Activated CD4-positive, alpha-beta T cell treated with anti-CD3 and anti-CD28 coated beads, Interleukin-2, amount 10 ng/mL, durations not matched to agents 7 days and 5 days (primary cell): ENCODE measurements at regions not wholly inside any gene's neighbourhood (a gene's known extent, or its start where the extent isn't known, plus 50 kb on each side); places are given as distances from the start of the nearest gene placed in this dataset.
A peak's percentile ranks its signal among the peaks of the same experiment; 100 is the strongest.

Experiments
- CTCF ChIA-PET: fragments of 350-600 bp; sonication (Branson Sonifier 250); formaldehyde crosslinking; loops from one replicate; lab custom pipeline; 2021; ENCODE audit warnings: antibody characterized with exemption; lab: Charles Lee
- POLR2A ChIA-PET: fragments of 350-600 bp; sonication (Branson Sonifier 250); formaldehyde crosslinking; loops from one replicate; lab custom pipeline; 2021; ENCODE audit warnings: antibody characterized with exemption; lab: Charles Lee
- DNase-seq: peaks from one replicate; pipeline ENCODE4 v3.0.0-alpha.2; 2020
- H3K27ac Mint-ChIP-seq: one replicate; pipeline ENCODE4 v1.8.0; 2021; ENCODE audit warnings: mild to moderate bottlenecking, moderate library complexity, mixed read lengths
- H3K27me3 Mint-ChIP-seq: one replicate; pipeline ENCODE4 v1.8.0; 2021; ENCODE audit warnings: mixed read lengths
- H3K36me3 Mint-ChIP-seq: one replicate; pipeline ENCODE4 v1.8.0; 2021; ENCODE audit warnings: low read depth, mixed read lengths
- H3K4me1 Mint-ChIP-seq: one replicate; pipeline ENCODE4 v1.8.0; 2021; ENCODE audit warnings: mixed read lengths
- H3K4me3 Mint-ChIP-seq: one replicate; pipeline ENCODE4 v1.8.0; 2021; ENCODE audit warnings: mild to moderate bottlenecking, moderate library complexity, mixed read lengths
- H3K9me3 Mint-ChIP-seq: one replicate; pipeline ENCODE4 v1.8.0; 2021; ENCODE audit warnings: mixed read lengths

- Mint-ChIP-seq H3K36me3 (peaks cover 5% of the 10 kb centered on the region), H3K9me3 (peaks cover 8% of the 10 kb centered on the region), H3K27me3 (no peaks in the 10 kb centered on the region), H3K4me3 (no peak overlapping the region), H3K27ac (peak overlapping the region; percentile 91), H3K4me1 (peaks cover 27% of the 10 kb centered on the region)
- ChIA-PET POLR2A (no interaction called here), CTCF (no interaction called here)
- peak; percentile 51 for DNase-seq
Observed at GRCh38 chrX:39969099-39969818, 128.5 kb downstream of the BCOR start.

DNA sequence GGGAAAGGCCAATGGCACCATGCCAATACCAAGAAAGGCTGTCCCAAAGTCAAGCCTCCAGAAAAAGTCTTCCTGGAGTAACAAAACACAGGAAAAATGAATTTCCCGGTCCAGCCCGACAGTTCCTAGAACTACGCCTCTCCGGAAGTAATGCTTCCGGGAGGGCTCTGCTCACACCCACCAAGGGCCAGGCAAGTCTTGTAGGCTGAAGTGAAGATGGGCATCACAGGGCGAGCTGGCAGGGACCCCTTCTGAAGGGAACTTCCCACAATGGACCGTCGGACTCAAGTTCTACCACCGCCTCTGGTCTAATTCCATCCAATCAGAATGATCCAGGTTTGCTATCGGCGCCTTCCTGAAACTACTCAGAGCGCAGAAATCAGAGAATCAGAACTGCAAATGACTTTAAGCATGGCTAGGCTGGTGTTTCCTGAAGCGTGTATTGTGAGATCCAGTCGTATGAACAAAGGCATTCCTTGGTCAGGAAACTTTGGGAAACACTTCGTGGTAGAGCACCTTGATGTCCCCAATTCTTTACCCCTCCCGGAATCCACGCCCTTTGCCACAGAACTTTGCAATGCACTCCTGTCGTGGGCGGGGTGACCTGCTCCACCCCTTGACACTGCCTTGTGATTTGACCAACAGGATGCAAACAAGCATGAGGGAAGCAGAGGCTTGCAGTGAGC lies 127.8 kb downstream of the BCOR start:
- Mint-ChIP-seq H3K4me1 (peaks cover 27% of the 10 kb centered on the region), H3K27me3 (no peaks in the 10 kb centered on the region), H3K27ac (peak overlapping the region; percentile 91), H3K36me3 (peaks cover 5% of the 10 kb centered on the region), H3K9me3 (peaks cover 8% of the 10 kb centered on the region), H3K4me3 (no peak overlapping the region)
- DNase-seq, result no peak
- CTCF ChIA-PET, result interaction anchor here (2.2 kb wide), 1 partner anchor 156 kb away, joined by 4 read pairs; no protein-coding TSS in a partner anchor
- POLR2A ChIA-PET, result no interaction called here

DNA sequence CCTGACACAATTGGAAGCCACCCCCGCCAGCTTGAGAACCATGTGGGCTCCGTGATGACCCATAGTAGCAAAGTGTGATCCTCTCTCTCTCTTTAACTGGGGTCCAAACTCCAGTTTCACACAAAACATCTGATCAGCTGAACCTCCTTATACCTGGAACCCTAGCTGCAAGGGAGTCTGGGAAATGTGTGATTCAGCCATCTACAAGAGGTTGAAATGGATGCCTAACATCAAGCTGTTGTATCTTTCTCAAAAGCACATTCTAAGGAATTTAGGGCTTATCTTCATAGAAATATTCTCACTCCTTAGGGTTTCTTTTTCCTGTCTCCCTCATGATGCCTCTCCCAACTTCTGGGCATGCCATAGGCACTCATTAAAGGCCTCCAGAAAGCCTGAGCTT lies 126.0 kb downstream of the BCOR start:
- ChIA-PET POLR2A (no interaction called here), CTCF (interaction anchor here (0.6 to 2.2 kb wide), 8 partner anchors 10 to 157 kb away, joined by 3 to 6 read pairs (median 4); no protein-coding TSS in a partner anchor)
- H3K4me1 Mint-ChIP-seq, result peaks cover 29% of the 10 kb centered on the region
- H3K36me3 Mint-ChIP-seq, result peaks cover 5% of the 10 kb centered on the region
- H3K4me3 Mint-ChIP-seq, result no peak overlapping the region
- no peak for DNase-seq
- no peak overlapping the region for H3K27ac Mint-ChIP-seq
- peaks cover 8% of the 10 kb centered on the region for H3K9me3 Mint-ChIP-seq
- H3K27me3 Mint-ChIP-seq, result no peaks in the 10 kb centered on the region

GRCh38 chrX:39972340-39972739 lies 125.4 kb downstream of the BCOR start:
- Mint-ChIP-seq H3K36me3 (peaks cover 5% of the 10 kb centered on the region), H3K27me3 (no peaks in the 10 kb centered on the region), H3K9me3 (peaks cover 8% of the 10 kb centered on the region), H3K27ac (no peak overlapping the region), H3K4me1 (peaks cover 28% of the 10 kb centered on the region), H3K4me3 (no peak overlapping the region)
- POLR2A ChIA-PET, result no interaction called here
- DNase-seq, result no peak
- CTCF ChIA-PET, result interaction anchor here (0.9 to 2.2 kb wide), 5 partner anchors 9 to 158 kb away, joined by 3 to 6 read pairs (median 4); no protein-coding TSS in a partner anchor

- Mint-ChIP-seq H3K4me3 (no peak overlapping the region), H3K36me3 (peaks cover 5% of the 10 kb centered on the region), H3K27ac (no peak overlapping the region), H3K27me3 (no peaks in the 10 kb centered on the region), H3K9me3 (peaks cover 8% of the 10 kb centered on the region), H3K4me1 (peaks cover 28% of the 10 kb centered on the region)
- DNase-seq, result no peak
- CTCF ChIA-PET, result no interaction called here
- POLR2A ChIA-PET, result no interaction called here
Observed at GRCh38 chrX:39973810-39974209, 123.9 kb downstream of the BCOR start.

GRCh38 chrX:39974270-39974669 lies 123.5 kb downstream of the BCOR start:
- POLR2A ChIA-PET, result no interaction called here
- H3K36me3 Mint-ChIP-seq, result peaks cover 5% of the 10 kb centered on the region
- no peak overlapping the region for H3K27ac Mint-ChIP-seq
- CTCF ChIA-PET, result no interaction called here
- H3K27me3 Mint-ChIP-seq, result no peaks in the 10 kb centered on the region
- H3K4me3 Mint-ChIP-seq, result no peak overlapping the region
- H3K9me3 Mint-ChIP-seq, result peaks cover 8% of the 10 kb centered on the region
- peaks cover 23% of the 10 kb centered on the region for H3K4me1 Mint-ChIP-seq
- no peak for DNase-seq

DNA sequence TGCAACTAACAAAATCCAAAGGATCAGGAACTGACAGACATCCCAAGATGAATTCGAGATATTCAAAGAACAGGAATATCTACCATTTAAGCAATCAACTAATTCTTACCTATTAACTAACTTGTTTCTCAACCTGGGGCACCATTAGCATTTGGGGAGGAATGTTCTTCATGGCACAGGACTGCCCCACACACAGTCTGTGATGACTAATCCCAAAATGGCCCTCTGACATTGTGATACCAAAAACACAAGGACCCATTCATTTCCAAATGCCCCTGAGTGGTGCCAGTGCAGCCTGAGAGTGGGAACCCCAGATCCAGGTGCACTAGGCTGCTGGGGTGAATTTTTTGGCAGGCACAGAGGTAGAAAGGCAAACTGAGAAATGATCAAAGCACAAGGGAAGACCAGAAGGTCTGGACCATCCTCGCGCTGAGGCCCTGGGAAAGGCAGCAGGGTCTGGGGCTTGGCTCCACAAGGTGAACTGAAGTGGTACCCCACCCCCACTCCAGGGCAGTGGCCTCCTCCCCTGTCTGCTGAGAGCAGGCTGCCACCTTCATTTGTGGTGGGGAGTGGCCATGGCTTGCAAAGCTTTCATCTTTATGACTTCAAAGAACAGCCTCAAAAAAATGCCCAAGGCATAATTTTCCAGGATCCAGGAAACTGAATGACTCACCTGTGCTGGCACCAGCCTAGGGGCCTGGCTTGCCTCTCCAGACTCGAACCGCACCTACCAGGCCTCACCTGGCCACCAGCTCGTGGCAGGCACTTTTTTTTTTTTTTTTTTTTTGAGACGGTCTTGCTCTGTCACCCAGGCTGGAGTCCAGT lies 122.4 kb downstream of the BCOR start:
- no peak for DNase-seq
- peaks cover 13% of the 10 kb centered on the region for H3K4me1 Mint-ChIP-seq
- H3K4me3 Mint-ChIP-seq, result no peak overlapping the region
- H3K27me3 Mint-ChIP-seq, result no peaks in the 10 kb centered on the region
- no peak overlapping the region for H3K27ac Mint-ChIP-seq
- H3K9me3 Mint-ChIP-seq, result peaks cover 8% of the 10 kb centered on the region
- H3K36me3 Mint-ChIP-seq, result peaks cover 5% of the 10 kb centered on the region
- ChIA-PET CTCF (no interaction called here), POLR2A (no interaction called here)

DNA sequence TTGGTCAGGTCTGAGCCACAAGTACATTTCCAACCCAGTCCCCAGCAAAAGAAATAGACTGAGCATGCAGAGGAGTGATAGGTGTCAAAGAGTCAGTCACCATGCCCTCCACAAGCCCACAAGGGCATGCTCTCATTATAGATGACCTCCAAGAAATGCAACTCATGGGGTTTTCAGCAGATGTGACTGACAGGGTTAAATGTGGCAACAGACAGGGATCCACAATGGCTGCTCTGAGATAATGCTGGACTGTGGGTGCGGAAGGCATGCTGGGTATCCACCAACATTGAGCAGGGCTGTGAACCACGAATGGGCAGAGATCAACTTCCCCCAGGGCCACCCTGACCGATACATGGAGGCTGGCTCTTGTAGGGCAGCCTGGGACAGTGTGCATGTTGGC lies 115.8 kb downstream of the BCOR start:
- Mint-ChIP-seq H3K4me1 (peaks cover 7% of the 10 kb centered on the region), H3K9me3 (no peaks in the 10 kb centered on the region), H3K27me3 (peaks cover 2% of the 10 kb centered on the region), H3K4me3 (no peak overlapping the region), H3K36me3 (no peaks in the 10 kb centered on the region), H3K27ac (no peak overlapping the region)
- POLR2A ChIA-PET, result no interaction called here
- no peak for DNase-seq
- CTCF ChIA-PET, result no interaction called here

- ChIA-PET POLR2A (no interaction called here), CTCF (no interaction called here)
- no peak for DNase-seq
- no peak overlapping the region for H3K27ac Mint-ChIP-seq
- H3K36me3 Mint-ChIP-seq, result no peaks in the 10 kb centered on the region
- peaks cover 6% of the 10 kb centered on the region for H3K4me1 Mint-ChIP-seq
- H3K4me3 Mint-ChIP-seq, result no peak overlapping the region
- H3K9me3 Mint-ChIP-seq, result no peaks in the 10 kb centered on the region
- peaks cover 2% of the 10 kb centered on the region for H3K27me3 Mint-ChIP-seq
Observed at GRCh38 chrX:39982948-39983347, 114.8 kb downstream of the BCOR start.

DNA sequence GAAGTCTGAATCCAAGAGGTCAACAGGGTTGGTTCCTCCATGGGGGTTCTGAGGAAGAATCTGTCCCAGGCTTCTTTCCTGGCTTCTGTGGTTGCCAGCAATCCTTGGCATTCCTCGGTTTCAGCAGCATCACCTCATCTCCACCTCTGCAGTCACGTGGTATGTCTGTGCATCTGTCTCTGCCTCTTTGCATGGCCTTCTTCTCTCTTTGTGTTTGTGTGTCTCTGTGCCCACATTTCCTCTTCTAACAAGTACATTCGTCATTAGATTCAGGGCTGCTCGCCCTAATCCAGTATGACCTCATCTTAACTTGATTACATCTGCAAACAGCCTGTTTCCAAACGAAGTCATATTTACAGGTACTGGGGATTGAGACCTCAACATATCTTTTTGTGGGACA lies 114.0 kb downstream of the BCOR start:
- ChIA-PET CTCF (no interaction called here), POLR2A (no interaction called here)
- DNase-seq, result no peak
- H3K4me1 Mint-ChIP-seq, result peaks cover 1% of the 10 kb centered on the region
- H3K4me3 Mint-ChIP-seq, result no peak overlapping the region
- H3K27me3 Mint-ChIP-seq, result peaks cover 2% of the 10 kb centered on the region
- no peaks in the 10 kb centered on the region for H3K36me3 Mint-ChIP-seq
- no peak overlapping the region for H3K27ac Mint-ChIP-seq
- no peaks in the 10 kb centered on the region for H3K9me3 Mint-ChIP-seq

- peaks cover 1% of the 10 kb centered on the region for H3K4me1 Mint-ChIP-seq
- POLR2A ChIA-PET, result no interaction called here
- CTCF ChIA-PET, result no interaction called here
Observed at GRCh38 chrX:39984191-39984956, 113.4 kb downstream of the BCOR start.

DNA sequence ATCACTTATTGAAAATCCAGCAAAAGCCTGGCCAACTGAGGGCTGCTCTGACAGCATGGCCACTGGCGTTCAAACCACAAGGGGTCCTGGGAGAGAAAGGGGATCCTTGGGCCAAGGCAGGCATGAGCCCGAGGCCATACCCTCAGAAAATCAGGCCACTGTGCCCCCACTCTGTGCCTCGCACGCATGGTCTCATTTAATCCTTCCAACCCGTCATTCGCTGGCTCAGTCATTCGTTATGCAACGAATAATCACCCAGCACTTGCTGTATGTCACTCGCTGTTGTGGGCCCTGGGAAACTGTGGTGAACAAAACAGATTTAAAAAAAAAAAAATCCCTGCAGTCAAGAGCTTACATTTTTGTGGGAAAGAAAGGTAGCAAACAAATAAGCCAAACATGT lies 112.7 kb downstream of the BCOR start:
- CTCF ChIA-PET, result no interaction called here
- no peak overlapping the region for H3K27ac Mint-ChIP-seq

More at GRCh38 chrX:39984191-39984956, 113.4 kb downstream of the BCOR start:
- no peak overlapping the region for H3K4me3 Mint-ChIP-seq
- no peaks in the 10 kb centered on the region for H3K36me3 Mint-ChIP-seq
- H3K27me3 Mint-ChIP-seq, result peaks cover 2% of the 10 kb centered on the region
- no peak for DNase-seq
- no peaks in the 10 kb centered on the region for H3K9me3 Mint-ChIP-seq
- H3K27ac Mint-ChIP-seq, result no peak overlapping the region

More for the DNA sequence above, 112.7 kb downstream of the BCOR start:
- no peak overlapping the region for H3K4me3 Mint-ChIP-seq
- H3K4me1 Mint-ChIP-seq, result peaks cover 1% of the 10 kb centered on the region
- H3K9me3 Mint-ChIP-seq, result no peaks in the 10 kb centered on the region
- no peak for DNase-seq
- H3K27me3 Mint-ChIP-seq, result peaks cover 2% of the 10 kb centered on the region
- POLR2A ChIA-PET, result no interaction called here
- H3K36me3 Mint-ChIP-seq, result no peaks in the 10 kb centered on the region
